Gastrocnemius medialis (tissue), 4 donors: ENCODE measurements at regions not wholly inside any gene's neighbourhood (a gene's known extent, or its start where the extent isn't known, plus 50 kb on each side); places are given as distances from the start of the nearest gene placed in this dataset.

ENCODE experiments used
- ATAC-seq, 2 donors: fragments of 150-250 bp; one replicate each; pipeline ENCODE4 v1.9.1; 2016
- DNase-seq, 2 donors: peaks; one replicate each; pipeline ENCODE4 v3.0.0-alpha.2; 2019
- H3K27ac ChIP-seq, 4 donors: fragments of 200-600 bp; sonication (generic); 1 replicate in 1 of 4; 2 replicates in 3 of 4; pipeline ENCODE4 v1.5.1; 2016 to 2018; ENCODE audit warnings: mild to moderate bottlenecking in 2 of 4, moderate library complexity in 1 of 4
- H3K27me3 ChIP-seq, 3 donors: fragments of 200-600 bp; sonication (generic) in 2 of 3; 1 replicate in 1 of 3; 2 replicates in 2 of 3; pipeline versions ENCODE4 v1.5.1 to v1.6.0; 2016 to 2019; ENCODE audit warnings: mild to moderate bottlenecking in 1 of 3, moderate library complexity in 1 of 3
- H3K36me3 ChIP-seq, 2 donors: fragments of 200-600 bp; sonication (generic) in 1 of 2; one replicate each; pipeline ENCODE4 v1.5.1; 2017 to 2018
- H3K4me1 ChIP-seq, 2 donors: fragments of 200-600 bp; sonication (generic) in 1 of 2; one replicate each; pipeline ENCODE4 v1.5.1; 2016 to 2017; ENCODE audit warnings: mild to moderate bottlenecking in 2 of 2
- H3K4me3 ChIP-seq, 4 donors: fragments of 200-600 bp; sonication (generic) in 3 of 4; 1 replicate in 1 of 4; 2 replicates in 3 of 4; pipeline ENCODE4 v1.5.1; 2016 to 2019; ENCODE audit warnings: mild to moderate bottlenecking in 2 of 4
- H3K9me3 ChIP-seq, 3 donors: fragments of 200-600 bp; sonication (generic) in 2 of 3; 1 replicate in 1 of 3; 2 replicates in 2 of 3; pipeline ENCODE4 v1.5.1; 2016 to 2019
- POLR2A ChIP-seq, 2 donors: fragments of 450-650 bp; IDR thresholded peaks; one replicate each; pipeline ENCODE4 v1.6.1; 2017; ENCODE audit warnings: antibody characterized with exemption in 2 of 2, mild to moderate bottlenecking in 2 of 2, moderate library complexity in 2 of 2
- in situ Hi-C, 4 donors: fragments of 200-750 bp; cut with MboI; loops; one replicate each; pipeline versions ENCODE4 v1.15.0 to v1.8.0; 2017; ENCODE audit warnings: low sequenced_read_pairs in 4 of 4
- intact Hi-C: fragments of 100-400 bp; cut with DNase I; formaldehyde crosslinking; loops from one replicate; pipeline ENCODE4 v1.15.1; 2023; ENCODE audit warnings: low total_unique reads
- TF ChIP-seq, protein P1 (sequence below), 5 experiments: fragments of 450-650 bp in 3 of 5; fragments of 200-600 bp in 2 of 5; sonication (generic) in 2 of 5; IDR thresholded peaks in 4 of 5; conservative IDR thresholded peaks in 1 of 5; 1 replicate in 4 of 5; 2 replicates in 1 of 5; pipeline ENCODE4 v1.5.1; 2016 to 2019; ENCODE audit warnings: antibody characterized with exemption in 5 of 5, mild to moderate bottlenecking in 3 of 5, moderate library complexity in 3 of 5

DNA sequence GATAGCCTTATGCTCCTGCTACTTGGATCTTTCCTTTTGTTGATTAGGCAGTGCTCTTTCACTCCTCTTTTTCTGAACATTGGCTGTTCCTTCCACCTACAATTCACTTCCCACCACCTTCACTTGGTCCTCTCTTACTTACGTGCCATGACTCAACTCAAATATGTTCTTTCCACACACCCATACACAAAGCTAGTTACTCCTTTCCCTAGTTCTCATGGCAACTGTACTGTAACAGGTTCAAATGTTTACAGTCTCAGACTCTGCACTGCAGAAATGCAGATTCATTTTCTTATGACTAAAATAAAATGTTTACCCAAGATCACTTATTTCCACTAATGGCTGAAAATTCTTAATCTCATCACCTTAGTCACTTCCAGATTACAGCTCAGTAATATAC lies 174.0 kb upstream of the TSHZ2 start:
- in situ Hi-C loops, result no loop called here
- Histone ChIP-seq H3K36me3 (no peaks in the 10 kb centered on the region), H3K4me1 (no peaks in the 10 kb centered on the region), H3K27me3 (no peaks in the 10 kb centered on the region), H3K4me3 (no peak overlapping the region), H3K9me3 (no peaks in the 10 kb centered on the region), H3K27ac (no peak overlapping the region)
- no peak for TF ChIP-seq POLR2A (IDR thresholded peaks at IDR 0.05)
- ATAC-seq (no peak), DNase-seq (no peak)
- intact Hi-C loops, result no loop called here

DNA sequence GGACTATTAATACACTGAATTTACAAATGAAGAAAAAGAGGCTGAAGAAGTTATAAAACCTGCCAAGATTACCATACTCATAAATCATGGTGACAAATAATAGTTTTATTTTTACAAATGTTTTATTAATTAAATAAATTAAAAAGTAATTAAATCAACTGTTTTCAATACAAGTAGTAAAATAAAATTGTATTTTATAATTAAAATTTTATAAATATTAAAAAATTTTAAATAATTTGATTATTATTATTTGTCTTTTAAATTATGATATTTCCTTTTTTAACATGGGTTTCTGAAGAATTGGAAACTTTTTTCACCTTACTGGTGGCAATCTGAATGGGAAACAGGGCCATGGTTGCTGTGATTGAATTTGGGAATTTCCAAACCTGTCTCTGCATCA lies 177.3 kb upstream of the TSHZ2 start:
- ATAC-seq (no peak), DNase-seq (no peak)
- TF ChIP-seq, protein P1, sequence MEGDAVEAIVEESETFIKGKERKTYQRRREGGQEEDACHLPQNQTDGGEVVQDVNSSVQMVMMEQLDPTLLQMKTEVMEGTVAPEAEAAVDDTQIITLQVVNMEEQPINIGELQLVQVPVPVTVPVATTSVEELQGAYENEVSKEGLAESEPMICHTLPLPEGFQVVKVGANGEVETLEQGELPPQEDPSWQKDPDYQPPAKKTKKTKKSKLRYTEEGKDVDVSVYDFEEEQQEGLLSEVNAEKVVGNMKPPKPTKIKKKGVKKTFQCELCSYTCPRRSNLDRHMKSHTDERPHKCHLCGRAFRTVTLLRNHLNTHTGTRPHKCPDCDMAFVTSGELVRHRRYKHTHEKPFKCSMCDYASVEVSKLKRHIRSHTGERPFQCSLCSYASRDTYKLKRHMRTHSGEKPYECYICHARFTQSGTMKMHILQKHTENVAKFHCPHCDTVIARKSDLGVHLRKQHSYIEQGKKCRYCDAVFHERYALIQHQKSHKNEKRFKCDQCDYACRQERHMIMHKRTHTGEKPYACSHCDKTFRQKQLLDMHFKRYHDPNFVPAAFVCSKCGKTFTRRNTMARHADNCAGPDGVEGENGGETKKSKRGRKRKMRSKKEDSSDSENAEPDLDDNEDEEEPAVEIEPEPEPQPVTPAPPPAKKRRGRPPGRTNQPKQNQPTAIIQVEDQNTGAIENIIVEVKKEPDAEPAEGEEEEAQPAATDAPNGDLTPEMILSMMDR (IDR thresholded peaks at IDR 0.05 in 4 of 5, conservative IDR thresholded peaks at IDR 0.05 in 1 of 5), result no peak
- TF ChIP-seq POLR2A (IDR thresholded peaks at IDR 0.05), result no peak
- intact Hi-C loops, result no loop called here
- in situ Hi-C loops, result no loop called here
- Histone ChIP-seq H3K27me3 (no peaks in the 10 kb centered on the region), H3K27ac (no peak overlapping the region), H3K36me3 (no peaks in the 10 kb centered on the region), H3K9me3 (no peaks in the 10 kb centered on the region), H3K4me3 (no peak overlapping the region), H3K4me1 (no peaks in the 10 kb centered on the region)

DNA sequence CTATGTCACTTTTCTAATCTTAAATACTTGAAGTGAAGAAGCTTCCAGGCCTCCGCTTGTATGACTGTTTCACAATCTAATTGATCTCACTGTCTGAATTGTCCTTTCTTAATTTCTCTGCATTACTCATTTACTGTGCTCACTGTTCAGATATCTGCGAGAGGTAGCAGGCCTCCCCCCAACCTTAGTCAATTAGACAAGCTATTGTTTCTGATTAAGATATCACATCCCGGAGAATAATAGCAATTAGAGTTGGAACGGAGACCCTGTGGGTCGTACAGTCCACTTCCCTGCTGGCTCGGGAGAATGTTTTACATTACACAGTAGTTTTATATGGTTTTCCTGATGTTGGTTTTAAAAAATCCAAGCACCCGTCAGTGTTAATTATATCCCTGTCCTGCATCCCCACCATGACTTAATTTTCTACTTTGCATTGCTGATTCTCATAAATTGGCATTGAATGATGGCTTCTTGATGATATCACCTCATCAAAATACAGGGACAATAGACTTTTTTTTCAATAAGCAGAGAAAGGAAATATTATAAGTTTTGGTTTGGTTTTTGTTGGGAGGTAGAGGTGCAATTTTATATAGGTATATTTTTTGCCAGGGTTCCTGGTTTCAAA lies 178.7 kb upstream of the TSHZ2 start:
- Histone ChIP-seq H3K4me1 (no peaks in the 10 kb centered on the region), H3K9me3 (no peaks in the 10 kb centered on the region), H3K4me3 (no peak overlapping the region), H3K27ac (no peak overlapping the region), H3K36me3 (no peaks in the 10 kb centered on the region), H3K27me3 (no peaks in the 10 kb centered on the region)
- DNase-seq (no peak), ATAC-seq (no peak)
- intact Hi-C loops (no loop called here), in situ Hi-C loops (no loop called here)
- no peak for TF ChIP-seq POLR2A (IDR thresholded peaks at IDR 0.05)
- TF ChIP-seq, protein P1 (IDR thresholded peaks at IDR 0.05 in 4 of 5, conservative IDR thresholded peaks at IDR 0.05 in 1 of 5), result no peak

DNA sequence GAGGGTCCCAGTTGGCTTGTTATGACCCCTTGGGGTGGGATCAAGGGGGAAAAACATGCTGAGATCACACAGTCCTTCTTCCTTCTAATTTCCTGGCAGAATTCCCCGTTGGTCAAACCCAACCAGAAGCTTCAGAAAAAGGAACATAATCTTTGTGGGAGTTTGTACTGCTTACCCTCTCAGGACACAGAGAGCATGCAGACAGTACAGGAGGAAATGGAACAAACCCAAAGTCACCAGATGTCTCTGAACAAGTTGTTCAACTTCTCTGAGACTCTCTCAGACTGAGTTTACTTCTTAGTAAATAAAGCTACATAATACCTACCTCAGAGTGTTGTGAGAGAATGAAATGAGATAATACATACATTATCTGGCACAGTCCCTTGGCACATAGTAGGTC lies 181.1 kb upstream of the TSHZ2 start:
- TF ChIP-seq, protein P1 (IDR thresholded peaks at IDR 0.05 in 4 of 5, conservative IDR thresholded peaks at IDR 0.05 in 1 of 5), result no peak
- TF ChIP-seq POLR2A (IDR thresholded peaks at IDR 0.05), result no peak
- DNase-seq (no peak), ATAC-seq (no peak)
- H3K4me1 ChIP-seq, result no peaks in the 10 kb centered on the region
- intact Hi-C loops (no loop called here), in situ Hi-C loops (no loop called here)
- H3K9me3 ChIP-seq, result no peaks in the 10 kb centered on the region
- no peaks in the 10 kb centered on the region for H3K36me3 ChIP-seq
- H3K27me3 ChIP-seq, result no peaks in the 10 kb centered on the region
- no peak overlapping the region for H3K27ac ChIP-seq
- no peak overlapping the region for H3K4me3 ChIP-seq

DNA sequence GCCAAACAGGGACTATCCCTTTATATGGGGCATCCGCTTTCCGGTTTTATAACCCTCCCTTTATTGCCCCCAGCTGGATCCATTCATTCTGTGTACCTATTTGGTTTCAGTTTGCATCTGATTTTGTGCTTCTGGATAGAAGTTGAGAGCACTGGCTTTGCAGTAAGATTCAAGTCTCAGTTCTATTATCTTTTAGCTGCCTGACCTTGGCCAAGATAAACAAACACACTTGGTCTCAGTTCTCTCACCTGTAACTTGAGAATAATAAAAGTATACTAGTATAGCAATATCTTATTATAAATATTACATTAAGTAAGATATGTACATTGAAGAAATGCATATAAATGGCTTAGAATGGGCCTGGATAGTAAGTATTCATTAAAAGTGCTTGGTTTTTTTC lies 182.4 kb upstream of the TSHZ2 start:
- TF ChIP-seq, protein P1 (IDR thresholded peaks at IDR 0.05 in 4 of 5, conservative IDR thresholded peaks at IDR 0.05 in 1 of 5), result no peak
- no peak for TF ChIP-seq POLR2A (IDR thresholded peaks at IDR 0.05)
- no peaks in the 10 kb centered on the region for H3K36me3 ChIP-seq
- in situ Hi-C loops, result no loop called here

More for the DNA sequence above, 182.4 kb upstream of the TSHZ2 start:
- H3K27ac ChIP-seq, result no peak overlapping the region
- intact Hi-C loops, result no loop called here
- H3K4me1 ChIP-seq, result no peaks in the 10 kb centered on the region
- no peak for ATAC-seq
- H3K27me3 ChIP-seq, result no peaks in the 10 kb centered on the region
- no peak overlapping the region for H3K4me3 ChIP-seq
- no peak for DNase-seq
- no peaks in the 10 kb centered on the region for H3K9me3 ChIP-seq
